K562 (cell line): ENCODE measurements at regions not wholly inside any gene's neighbourhood (a gene's known extent, or its start where the extent isn't known, plus 50 kb on each side); places are given as distances from the start of the nearest gene placed in this dataset.

Source experiments
- C11orf30 ChIP-seq: fragments of 450-650 bp; IDR thresholded peaks from 2 replicates; pipeline ENCODE4 v1.6.1; 2016; ENCODE audit warnings: low read depth, mild to moderate bottlenecking
- CHCHD3 ChIP-seq: fragments of 250-450 bp; sonication (Bioruptor Pico); IDR thresholded peaks from 2 replicates; pipeline ENCODE4 v2.1.2; 2022; ENCODE audit warnings: mild to moderate bottlenecking
- CHD1 ChIP-seq: fragments of 200-600 bp; sonication (generic); IDR thresholded peaks from one replicate; pipeline ENCODE4 v1.6.1; 2012; ENCODE audit warnings: mild to moderate bottlenecking, moderate library complexity, low read length, inconsistent platforms
- EHMT2 ChIP-seq: fragments of 450-650 bp; IDR thresholded peaks from 2 replicates; pipeline ENCODE4 v1.6.1; 2018; ENCODE audit warnings: antibody characterized with exemption
- FOSL1 ChIP-seq: fragments of 200-800 bp; sonication (Bioruptor generic); conservative IDR thresholded peaks from 2 replicates; pipeline ENCODE4 v1.6.1; 2016; ENCODE audit warnings: missing genetic modification characterization, missing compliant biosample characterization
- FOXO4 ChIP-seq: fragments of 450-650 bp; formaldehyde crosslinking; IDR thresholded peaks from 2 replicates; pipeline ENCODE4 v1.4.0; 2020; ENCODE audit warnings: mild to moderate bottlenecking, moderate library complexity
- HCFC1 ChIP-seq: IDR thresholded peaks from 2 replicates; pipeline ENCODE4 v1.6.1; 2012; ENCODE audit warnings: low read depth, low read length, improper control_type of control experiment
- MCM2 ChIP-seq: fragments of 450-650 bp; IDR thresholded peaks from 2 replicates; pipeline ENCODE4 v1.6.1; 2017; ENCODE audit warnings: low read depth, mild to moderate bottlenecking
- MTA1 ChIP-seq: fragments of 450-650 bp; IDR thresholded peaks from 2 replicates; pipeline ENCODE4 v1.6.1; 2017; ENCODE audit warnings: borderline replicate concordance
- NFE2 ChIP-seq: IDR thresholded peaks from 2 replicates; pipeline ENCODE4 v1.6.1; 2014; ENCODE audit warnings: antibody characterized with exemption, low read depth
- NR2C2 ChIP-seq, 2 experiments: fragments of 200-800 bp in 1 of 2; sonication (Bioruptor generic) in 1 of 2; sonication (generic) in 1 of 2; formaldehyde crosslinking in 1 of 2; IDR thresholded peaks; 2 replicates each; pipeline versions ENCODE4 v1.6.1 to v1.8.0; 2016 to 2022; ENCODE audit warnings: mild to moderate bottlenecking in 1 of 2, missing compliant biosample characterization in 1 of 2, missing genetic modification characterization in 1 of 2, missing genetic modification reagents in 1 of 2
- RAD51 ChIP-seq: fragments of 450-650 bp; IDR thresholded peaks from 2 replicates; pipeline ENCODE4 v1.7.1; 2016; ENCODE audit warnings: low read depth, mild to moderate bottlenecking, borderline replicate concordance
- SETDB1 ChIP-seq: IDR thresholded peaks from one replicate; pipeline ENCODE4 v1.6.1; 2012; ENCODE audit warnings: low read length, control low read depth, inconsistent platforms
- SMARCB1 ChIP-seq: IDR thresholded peaks from 2 replicates; pipeline ENCODE4 v1.6.1; 2011; ENCODE audit warnings: improper control_type of control experiment, low read depth; ENCODE audit not compliant: insufficient read length
- TAF7 ChIP-seq: fragments of 450-650 bp; IDR thresholded peaks from 2 replicates; pipeline ENCODE4 v1.6.1; 2016; ENCODE audit warnings: missing genetic modification characterization, missing compliant biosample characterization
- U2AF2 ChIP-seq: fragments of 200-400 bp; formaldehyde crosslinking; optimal IDR thresholded peaks from 2 replicates; pipeline ENCODE3; 2017; ENCODE audit warnings: low read depth, mild to moderate bottlenecking, low read length
- USF1 ChIP-seq: sonication (generic); formaldehyde crosslinking; IDR thresholded peaks from 2 replicates; pipeline ENCODE4 v1.9.0; 2022; ENCODE audit warnings: mild to moderate bottlenecking, missing genetic modification reagents
- ZBTB1 ChIP-seq: sonication (generic); formaldehyde crosslinking; IDR thresholded peaks from 2 replicates; pipeline ENCODE4 v1.8.1; 2023; ENCODE audit warnings: missing genetic modification reagents, low read depth, mild to moderate bottlenecking, borderline replicate concordance
- ZBTB8A ChIP-seq: fragments of 450-650 bp; IDR thresholded peaks from 2 replicates; pipeline ENCODE4 v1.6.1; 2018; ENCODE audit warnings: mild to moderate bottlenecking, moderate library complexity; ENCODE audit not compliant: partially characterized antibody
- ZC3H4 ChIP-seq: sonication (generic); formaldehyde crosslinking; IDR thresholded peaks from 2 replicates; pipeline ENCODE4 v1.9.0; 2021; ENCODE audit warnings: missing genetic modification reagents, borderline replicate concordance
- ZNF12 ChIP-seq: sonication (generic); formaldehyde crosslinking; IDR thresholded peaks from 2 replicates; pipeline ENCODE4 v1.4.0; 2020; ENCODE audit warnings: mild to moderate bottlenecking, missing genetic modification reagents
- ZNF274 ChIP-seq: IDR thresholded peaks from 2 replicates; pipeline ENCODE4 v1.6.1; 2011; ENCODE audit warnings: low read depth, mild to moderate bottlenecking, low read length, moderate library complexity, borderline replicate concordance
- ZNF384 ChIP-seq: IDR thresholded peaks from 2 replicates; pipeline ENCODE4 v1.6.1; 2012; ENCODE audit warnings: low read depth, low read length, improper control_type of control experiment
- ZNF77 ChIP-seq: fragments of 250-450 bp; sonication (Bioruptor Pico); IDR thresholded peaks from 2 replicates; pipeline ENCODE4 v1.5.0; 2020
- TF ChIP-seq, protein P1 (sequence below): sonication (generic); formaldehyde crosslinking; IDR thresholded peaks from 2 replicates; pipeline ENCODE4 v1.8.1; 2023; ENCODE audit warnings: missing genetic modification reagents, mild to moderate bottlenecking, borderline replicate concordance

- TF ChIP-seq FOXO4 (CRISPR knock-in tag) (no peak), MTA1 (no peak), TAF7 (tag) (no peak), C11orf30 (peak; percentile 73; the same call in 1 of the 2 replicates), NFE2 (peak; percentile 44; the same call in 1 of the 2 replicates), EHMT2 (no peak), HCFC1 (no peak), SMARCB1 (no peak), ZNF384 (no peak), U2AF2 (no peak), ZNF274 (no peak), ZC3H4 (no peak), RAD51 (0 out of 2 replicates have a peak, but pooled peaks have one; percentile 13), MCM2 (no peak), NR2C2 (CRISPR knock-in tag; IDR thresholded peaks at IDR 0.05) (no peak), NR2C2 (tag; IDR thresholded peaks at IDR 0.05) (no peak), ZNF77 (CRISPR knock-in tag) (no peak), ZBTB8A (no peak), SETDB1 (no peak), CHD1 (no peak), USF1 (CRISPR knock-in tag) (peak; percentile 71), FOSL1 (tag) (peak; percentile 94), ZNF12 (CRISPR knock-in tag) (no peak), ZBTB1 (CRISPR knock-in tag) (no peak), CHCHD3 (CRISPR knock-in tag) (no peak)
- TF ChIP-seq, protein P1, sequence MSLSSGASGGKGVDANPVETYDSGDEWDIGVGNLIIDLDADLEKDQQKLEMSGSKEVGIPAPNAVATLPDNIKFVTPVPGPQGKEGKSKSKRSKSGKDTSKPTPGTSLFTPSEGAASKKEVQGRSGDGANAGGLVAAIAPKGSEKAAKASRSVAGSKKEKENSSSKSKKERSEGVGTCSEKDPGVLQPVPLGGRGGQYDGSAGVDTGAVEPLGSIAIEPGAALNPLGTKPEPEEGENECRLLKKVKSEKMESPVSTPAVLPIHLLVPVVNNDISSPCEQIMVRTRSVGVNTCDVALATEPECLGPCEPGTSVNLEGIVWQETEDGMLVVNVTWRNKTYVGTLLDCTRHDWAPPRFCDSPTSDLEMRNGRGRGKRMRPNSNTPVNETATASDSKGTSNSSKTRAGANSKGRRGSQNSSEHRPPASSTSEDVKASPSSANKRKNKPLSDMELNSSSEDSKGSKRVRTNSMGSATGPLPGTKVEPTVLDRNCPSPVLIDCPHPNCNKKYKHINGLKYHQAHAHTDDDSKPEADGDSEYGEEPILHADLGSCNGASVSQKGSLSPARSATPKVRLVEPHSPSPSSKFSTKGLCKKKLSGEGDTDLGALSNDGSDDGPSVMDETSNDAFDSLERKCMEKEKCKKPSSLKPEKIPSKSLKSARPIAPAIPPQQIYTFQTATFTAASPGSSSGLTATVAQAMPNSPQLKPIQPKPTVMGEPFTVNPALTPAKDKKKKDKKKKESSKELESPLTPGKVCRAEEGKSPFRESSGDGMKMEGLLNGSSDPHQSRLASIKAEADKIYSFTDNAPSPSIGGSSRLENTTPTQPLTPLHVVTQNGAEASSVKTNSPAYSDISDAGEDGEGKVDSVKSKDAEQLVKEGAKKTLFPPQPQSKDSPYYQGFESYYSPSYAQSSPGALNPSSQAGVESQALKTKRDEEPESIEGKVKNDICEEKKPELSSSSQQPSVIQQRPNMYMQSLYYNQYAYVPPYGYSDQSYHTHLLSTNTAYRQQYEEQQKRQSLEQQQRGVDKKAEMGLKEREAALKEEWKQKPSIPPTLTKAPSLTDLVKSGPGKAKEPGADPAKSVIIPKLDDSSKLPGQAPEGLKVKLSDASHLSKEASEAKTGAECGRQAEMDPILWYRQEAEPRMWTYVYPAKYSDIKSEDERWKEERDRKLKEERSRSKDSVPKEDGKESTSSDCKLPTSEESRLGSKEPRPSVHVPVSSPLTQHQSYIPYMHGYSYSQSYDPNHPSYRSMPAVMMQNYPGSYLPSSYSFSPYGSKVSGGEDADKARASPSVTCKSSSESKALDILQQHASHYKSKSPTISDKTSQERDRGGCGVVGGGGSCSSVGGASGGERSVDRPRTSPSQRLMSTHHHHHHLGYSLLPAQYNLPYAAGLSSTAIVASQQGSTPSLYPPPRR (CRISPR knock-in tag), result no peak
Measured at GRCh38 chr9:113675475-113675941, 200.6 kb upstream of the ZNF618 start (continued).
